AG04450 (cell line): ENCODE measurements at regions not wholly inside any gene's neighbourhood (a gene's known extent, or its start where the extent isn't known, plus 50 kb on each side); places are given as distances from the start of the nearest gene placed in this dataset.

Experiments
- CTCF ChIA-PET: fragments of 300-600, 350-600 bp; formaldehyde crosslinking; extraction: SDS; loops from one replicate; lab custom pipeline; 2022; ENCODE audit warnings: antibody characterized with exemption, inconsistent platforms; lab: Charles Lee
- POLR2A ChIA-PET: fragments of 350-600 bp; formaldehyde crosslinking; extraction: SDS; loops from one replicate; lab custom pipeline; 2021; ENCODE audit warnings: antibody characterized with exemption, inconsistent platforms; lab: Yijun Ruan, JAX
- DNase-seq: peaks from one replicate; pipeline ENCODE4 v3.0.0-alpha.2; 2011; ENCODE audit warnings: low read depth, low spot score
- H3K27ac ChIP-seq: one replicate; pipeline ENCODE4 v1.5.1; 2012; ENCODE audit warnings: low read depth, low read length, control low read depth
- H3K27me3 ChIP-seq: one replicate; pipeline ENCODE4 v1.6.0; 2012; ENCODE audit warnings: low read length; ENCODE audit not compliant: control insufficient read depth, insufficient read depth
- H3K4me3 ChIP-seq: 2 replicates; pipeline ENCODE4 v1.5.1; 2011; ENCODE audit warnings: mild to moderate bottlenecking, low read depth, low read length, control low read depth
- H3K9me3 ChIP-seq: 2 replicates; pipeline ENCODE4 v1.5.1; 2012; ENCODE audit warnings: low read length; ENCODE audit not compliant: control insufficient read depth, insufficient read depth
- TF ChIP-seq, protein P1 (sequence below): IDR thresholded peaks from 2 replicates; pipeline ENCODE4 v1.5.1; 2011; ENCODE audit warnings: low read depth, low read length, control low read depth, inconsistent platforms

DNA sequence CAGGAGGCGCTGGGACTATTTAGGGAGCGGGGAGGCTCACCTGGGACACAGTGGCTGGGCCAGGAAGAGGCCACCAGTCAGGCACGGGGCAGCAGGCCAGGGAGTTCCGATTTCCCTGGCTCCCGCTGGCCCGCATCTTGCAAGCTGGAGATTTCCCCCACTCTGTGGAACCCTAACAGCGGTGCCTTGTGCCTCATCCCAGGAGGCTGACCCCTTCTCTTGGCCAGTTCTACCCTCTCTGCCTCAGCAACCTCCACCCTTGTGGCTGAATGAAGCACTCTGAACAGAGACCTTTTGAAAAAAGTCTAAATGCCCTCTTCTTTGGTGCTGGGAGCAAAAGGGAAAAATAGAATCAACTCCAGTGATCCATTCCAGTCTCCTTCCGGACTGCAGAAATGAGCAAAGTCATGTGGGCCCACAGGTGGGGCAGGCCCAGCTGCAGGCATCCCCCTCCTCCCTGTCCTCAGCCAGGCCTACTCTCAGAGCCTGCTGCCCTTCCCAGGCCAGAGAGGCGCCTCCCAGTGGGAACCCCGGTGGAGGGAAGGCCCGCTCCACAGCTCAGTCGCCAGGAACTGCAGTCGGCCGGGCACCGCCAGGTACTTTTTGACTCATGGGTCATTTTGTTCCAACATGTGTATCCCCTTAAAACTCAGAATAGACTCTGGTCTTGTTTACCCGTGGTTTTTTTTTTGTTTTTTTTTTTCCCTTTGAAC lies 155.5 kb downstream of the ZNF248 start:
- TF ChIP-seq, protein P1, sequence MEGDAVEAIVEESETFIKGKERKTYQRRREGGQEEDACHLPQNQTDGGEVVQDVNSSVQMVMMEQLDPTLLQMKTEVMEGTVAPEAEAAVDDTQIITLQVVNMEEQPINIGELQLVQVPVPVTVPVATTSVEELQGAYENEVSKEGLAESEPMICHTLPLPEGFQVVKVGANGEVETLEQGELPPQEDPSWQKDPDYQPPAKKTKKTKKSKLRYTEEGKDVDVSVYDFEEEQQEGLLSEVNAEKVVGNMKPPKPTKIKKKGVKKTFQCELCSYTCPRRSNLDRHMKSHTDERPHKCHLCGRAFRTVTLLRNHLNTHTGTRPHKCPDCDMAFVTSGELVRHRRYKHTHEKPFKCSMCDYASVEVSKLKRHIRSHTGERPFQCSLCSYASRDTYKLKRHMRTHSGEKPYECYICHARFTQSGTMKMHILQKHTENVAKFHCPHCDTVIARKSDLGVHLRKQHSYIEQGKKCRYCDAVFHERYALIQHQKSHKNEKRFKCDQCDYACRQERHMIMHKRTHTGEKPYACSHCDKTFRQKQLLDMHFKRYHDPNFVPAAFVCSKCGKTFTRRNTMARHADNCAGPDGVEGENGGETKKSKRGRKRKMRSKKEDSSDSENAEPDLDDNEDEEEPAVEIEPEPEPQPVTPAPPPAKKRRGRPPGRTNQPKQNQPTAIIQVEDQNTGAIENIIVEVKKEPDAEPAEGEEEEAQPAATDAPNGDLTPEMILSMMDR, result no peak
- DNase-seq, result no peak
- peaks cover 61% of the 10 kb centered on the region for H3K9me3 ChIP-seq
- POLR2A ChIA-PET, result no interaction called here
- H3K4me3 ChIP-seq, result no peak overlapping the region
- no peaks in the 10 kb centered on the region for H3K27me3 ChIP-seq
- CTCF ChIA-PET, result no interaction called here
- H3K27ac ChIP-seq, result no peak overlapping the region

DNA sequence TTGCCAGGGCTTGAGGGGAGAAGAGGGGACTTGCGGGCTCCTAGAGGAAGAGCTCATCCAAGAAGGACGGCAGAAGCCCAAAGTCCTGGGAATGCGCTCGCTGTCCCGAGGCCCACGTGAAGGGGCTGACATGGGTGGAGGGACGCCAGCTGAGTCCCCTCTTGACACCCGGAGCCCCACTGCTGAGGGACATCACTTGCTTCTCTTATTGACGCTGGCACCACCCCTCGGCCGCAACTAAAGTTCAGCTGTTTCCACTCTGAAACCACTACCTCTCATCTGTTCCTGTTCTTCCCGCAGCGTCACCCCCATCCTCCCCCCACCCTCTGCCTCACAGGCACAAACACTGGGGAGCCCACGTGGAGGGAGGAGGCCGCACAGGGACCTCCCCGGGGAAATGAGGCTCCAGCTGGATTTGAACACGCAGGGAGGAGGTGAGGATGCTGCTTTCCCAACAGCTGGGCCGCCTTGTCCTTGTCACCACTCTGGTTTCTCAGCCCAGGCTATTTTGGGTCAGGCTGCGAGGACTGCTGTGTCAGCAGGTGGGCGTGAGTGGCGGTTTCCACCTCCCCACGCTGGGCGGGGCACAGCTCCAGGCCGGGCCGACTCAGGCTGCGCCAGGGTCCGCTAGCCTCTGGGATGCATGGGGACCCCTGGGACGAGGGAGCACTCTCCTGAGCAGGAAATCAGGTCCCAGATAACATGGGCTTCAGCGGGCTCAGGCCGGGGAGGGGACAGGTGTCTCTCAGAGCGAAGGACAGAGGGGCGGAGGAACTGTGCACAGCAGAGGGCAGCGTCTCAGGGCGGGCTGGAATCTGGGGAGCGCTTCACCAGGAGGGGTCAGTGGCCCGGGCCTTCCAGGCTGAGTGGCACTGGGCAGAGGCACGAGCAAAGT lies 156.3 kb downstream of the ZNF248 start:
- no peaks in the 10 kb centered on the region for H3K27me3 ChIP-seq
- ChIA-PET POLR2A (no interaction called here), CTCF (no interaction called here)
- H3K9me3 ChIP-seq, result peaks cover 61% of the 10 kb centered on the region
- H3K4me3 ChIP-seq, result no peak overlapping the region
- no peak for DNase-seq
- TF ChIP-seq, protein P1, result no peak
- H3K27ac ChIP-seq, result no peak overlapping the region

DNA sequence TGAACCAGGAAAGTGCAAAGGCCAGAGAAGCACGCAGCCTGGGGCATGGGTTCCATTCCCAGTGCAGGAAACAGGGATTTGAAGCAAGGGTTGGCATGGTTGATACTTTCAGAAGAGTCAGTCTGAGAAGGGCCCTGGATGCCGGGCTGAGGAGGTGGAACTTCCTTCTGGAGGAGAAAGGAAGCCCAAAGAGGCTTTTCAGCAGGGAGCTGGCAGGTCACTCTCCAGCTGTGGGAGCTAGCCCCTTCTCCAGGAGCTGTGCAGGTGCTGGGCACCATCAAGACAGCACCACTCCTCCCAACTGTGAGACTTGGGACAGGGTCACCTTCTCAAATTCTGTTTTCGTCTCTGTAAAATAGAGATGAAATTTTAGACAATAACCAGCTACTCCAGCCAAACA lies 169.8 kb downstream of the ZNF248 start:
- TF ChIP-seq, protein P1, result no peak
- DNase-seq, result no peak
- Histone ChIP-seq H3K27ac (no peak overlapping the region), H3K9me3 (peaks cover 49% of the 10 kb centered on the region), H3K27me3 (no peaks in the 10 kb centered on the region), H3K4me3 (no peak overlapping the region)
- ChIA-PET CTCF (no interaction called here), POLR2A (no interaction called here)

DNA sequence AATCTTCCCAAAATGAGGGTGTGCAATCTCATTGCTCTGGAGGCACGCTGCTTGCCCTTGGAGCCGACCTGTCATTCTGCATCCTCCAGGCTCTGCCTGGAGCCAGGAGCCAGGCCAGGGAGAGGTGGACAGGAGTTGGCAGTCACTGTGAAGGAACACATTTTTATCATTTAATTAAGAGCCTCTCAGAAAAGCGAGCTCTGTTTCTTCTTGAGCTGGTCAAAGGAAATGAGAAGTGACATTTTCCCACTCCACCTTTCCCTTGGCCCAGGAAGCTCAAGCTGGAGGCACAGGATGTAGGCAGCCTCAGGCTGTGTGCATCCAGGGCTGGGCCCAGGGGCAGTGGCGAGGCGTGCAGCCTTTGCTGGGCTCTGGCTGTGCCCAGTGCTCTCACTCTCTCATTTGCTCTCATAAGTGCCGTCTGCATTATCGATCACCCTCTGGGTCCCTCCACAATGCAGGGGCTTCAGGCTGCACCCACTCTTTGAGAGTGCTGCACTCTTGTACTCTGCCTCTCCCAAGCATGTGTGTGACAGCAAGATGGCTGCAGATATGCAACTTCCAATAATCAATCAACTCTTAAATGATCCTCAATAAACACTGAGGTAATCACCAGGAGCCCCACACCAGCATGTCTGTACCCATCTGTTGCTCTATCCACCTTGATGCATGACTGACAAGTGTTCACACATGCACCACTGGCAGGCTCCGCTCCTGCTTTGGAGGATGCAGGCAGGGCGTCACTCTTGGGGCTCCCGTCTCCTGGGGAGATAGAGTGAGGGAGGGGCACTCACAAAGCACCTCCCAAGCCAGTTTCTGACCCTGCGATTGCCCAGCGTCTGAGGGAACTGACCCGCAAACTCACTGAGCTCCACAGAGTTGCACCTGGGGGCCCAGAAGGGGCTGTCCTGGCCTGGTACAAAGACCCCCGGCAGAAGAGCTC lies 171.4 kb downstream of the ZNF248 start:
- Histone ChIP-seq H3K9me3 (peaks cover 63% of the 10 kb centered on the region), H3K4me3 (no peak overlapping the region), H3K27ac (no peak overlapping the region), H3K27me3 (no peaks in the 10 kb centered on the region)
- TF ChIP-seq, protein P1, result no peak
- POLR2A ChIA-PET, result no interaction called here
- DNase-seq, result no peak
- CTCF ChIA-PET, result no interaction called here
